Mucosa of descending colon (tissue), 3 donors: ENCODE measurements at regions not wholly inside any gene's neighbourhood (a gene's known extent, or its start where the extent isn't known, plus 50 kb on each side); places are given as distances from the start of the nearest gene placed in this dataset.
A peak's percentile ranks its signal among the peaks of the same experiment; 100 is the strongest.

Experiments used
- ATAC-seq: fragments of 200-7000 bp; cut with Tn5 transposase; one replicate; pipeline ENCODE4 v1.9.1; 2020; ENCODE audit warnings: mild to moderate bottlenecking, moderate library complexity
- DNase-seq, 3 donors: peaks; one replicate each; pipeline ENCODE4 v3.0.0-alpha.2; 2020
- H3K36me3 ChIP-seq: fragments of 200-600 bp; one replicate; pipeline ENCODE4 v1.8.0; 2021; ENCODE audit warnings: low read depth, mild to moderate bottlenecking
- H3K4me1 ChIP-seq: fragments of 200-600 bp; one replicate; pipeline ENCODE4 v1.8.0; 2021; ENCODE audit warnings: low read depth, mild to moderate bottlenecking
- H3K4me3 ChIP-seq: fragments of 200-600 bp; one replicate; pipeline ENCODE4 v1.8.0; 2021; ENCODE audit warnings: mild to moderate bottlenecking
- H3K9me3 ChIP-seq: fragments of 200-600 bp; one replicate; pipeline ENCODE4 v1.8.0; 2021; ENCODE audit warnings: mild to moderate bottlenecking
- intact Hi-C, 2 donors: fragments of 100-400 bp; cut with DNase I in 1 of 2; cut with micrococcal nuclease in 1 of 2; formaldehyde crosslinking; loops; one replicate each; pipeline versions ENCODE4 v1.11.0 to v1.11.1; 2022; cut with DNase I, micrococcal nuclease
- TF ChIP-seq, protein P1 (sequence below): fragments of 200-600 bp; IDR thresholded peaks from one replicate; pipeline ENCODE4 v1.8.0; 2022; ENCODE audit warnings: antibody characterized with exemption, mild to moderate bottlenecking
- donor health status: DM: no; HTN: no; CAD: no; lungs with moderate emphysema.
- donor health status: DM: no; HTN: no; CAD: no.
- donor health status: DM: no; HTN: yes; CAD: no.

GRCh38 chr5:168064933-168065622 is 226.4 kb upstream of the WWC1 start:
- ATAC-seq: peak; percentile 92
- intact Hi-C loops: no loop called here

DNA sequence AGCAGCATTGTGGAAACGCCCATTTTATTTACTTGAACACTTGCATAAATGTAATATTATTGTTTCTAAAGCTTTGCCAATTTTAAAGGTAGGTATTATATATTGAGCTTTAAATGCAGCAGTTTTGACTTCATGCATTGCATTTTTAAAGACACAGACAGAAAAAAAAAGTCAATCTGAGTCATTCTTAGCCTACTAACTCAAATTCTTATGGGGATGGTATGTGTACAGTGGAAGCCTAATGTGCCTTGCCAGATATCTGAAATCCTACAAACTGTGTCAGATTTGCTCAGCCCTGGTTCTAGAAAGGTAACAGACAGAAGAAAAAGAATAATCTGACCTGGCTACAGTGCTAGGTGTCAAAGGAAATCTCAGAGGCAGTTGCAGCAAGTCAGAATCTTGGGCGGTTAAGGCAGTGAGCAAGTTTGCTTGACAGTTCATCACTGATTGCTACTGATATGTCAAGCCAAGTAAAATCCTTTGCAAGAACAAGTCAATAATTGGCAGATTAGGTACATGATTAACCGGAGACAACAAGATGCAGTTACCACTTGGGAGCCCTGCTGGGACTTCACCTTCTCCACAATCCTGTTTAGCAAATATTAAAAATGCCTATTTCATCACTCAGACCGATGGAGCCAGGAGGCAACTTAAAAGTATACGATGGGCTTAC is 224.8 kb upstream of the WWC1 start:
- no peak for ATAC-seq
- Histone ChIP-seq H3K9me3 (no peaks in the 10 kb centered on the region), H3K4me1 (no peaks in the 10 kb centered on the region), H3K36me3 (no peaks in the 10 kb centered on the region), H3K4me3 (no peak overlapping the region)
- intact Hi-C loops: no loop called here
- no peak for DNase-seq
- TF ChIP-seq, protein P1, sequence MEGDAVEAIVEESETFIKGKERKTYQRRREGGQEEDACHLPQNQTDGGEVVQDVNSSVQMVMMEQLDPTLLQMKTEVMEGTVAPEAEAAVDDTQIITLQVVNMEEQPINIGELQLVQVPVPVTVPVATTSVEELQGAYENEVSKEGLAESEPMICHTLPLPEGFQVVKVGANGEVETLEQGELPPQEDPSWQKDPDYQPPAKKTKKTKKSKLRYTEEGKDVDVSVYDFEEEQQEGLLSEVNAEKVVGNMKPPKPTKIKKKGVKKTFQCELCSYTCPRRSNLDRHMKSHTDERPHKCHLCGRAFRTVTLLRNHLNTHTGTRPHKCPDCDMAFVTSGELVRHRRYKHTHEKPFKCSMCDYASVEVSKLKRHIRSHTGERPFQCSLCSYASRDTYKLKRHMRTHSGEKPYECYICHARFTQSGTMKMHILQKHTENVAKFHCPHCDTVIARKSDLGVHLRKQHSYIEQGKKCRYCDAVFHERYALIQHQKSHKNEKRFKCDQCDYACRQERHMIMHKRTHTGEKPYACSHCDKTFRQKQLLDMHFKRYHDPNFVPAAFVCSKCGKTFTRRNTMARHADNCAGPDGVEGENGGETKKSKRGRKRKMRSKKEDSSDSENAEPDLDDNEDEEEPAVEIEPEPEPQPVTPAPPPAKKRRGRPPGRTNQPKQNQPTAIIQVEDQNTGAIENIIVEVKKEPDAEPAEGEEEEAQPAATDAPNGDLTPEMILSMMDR: no peak

More at GRCh38 chr5:168064933-168065622, 226.4 kb upstream of the WWC1 start:
- H3K36me3 ChIP-seq: no peaks in the 10 kb centered on the region
- DNase-seq: no peak
- H3K4me3 ChIP-seq: no peak overlapping the region
- H3K4me1 ChIP-seq: no peaks in the 10 kb centered on the region
- TF ChIP-seq, protein P1: no peak
- H3K9me3 ChIP-seq: no peaks in the 10 kb centered on the region

DNA sequence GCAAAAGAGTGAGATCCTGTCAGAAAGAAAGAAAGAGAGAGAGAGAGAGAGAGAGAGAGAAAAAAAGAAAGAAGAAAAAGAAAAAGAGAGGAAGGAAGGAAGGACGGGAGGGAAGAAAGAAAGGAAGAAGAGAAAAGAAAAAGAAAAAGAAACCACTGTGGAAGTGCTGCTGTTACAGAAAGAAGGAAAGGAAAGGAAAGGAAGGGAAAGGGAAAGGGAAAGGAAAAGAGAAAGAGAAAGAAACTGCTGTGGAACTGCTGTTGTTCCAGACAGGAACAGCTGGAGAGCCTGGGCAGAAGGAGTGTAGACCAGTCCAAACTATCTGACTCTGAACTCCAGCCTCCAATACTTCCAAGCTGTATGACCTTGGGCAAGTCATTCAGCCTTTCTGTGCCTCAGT is 220.7 kb upstream of the WWC1 start:
- intact Hi-C loops: no loop called here
- Histone ChIP-seq H3K4me3 (no peak overlapping the region), H3K9me3 (no peaks in the 10 kb centered on the region), H3K4me1 (no peaks in the 10 kb centered on the region), H3K36me3 (no peaks in the 10 kb centered on the region)
- TF ChIP-seq, protein P1: no peak
- no peak for ATAC-seq
- no peak for DNase-seq

DNA sequence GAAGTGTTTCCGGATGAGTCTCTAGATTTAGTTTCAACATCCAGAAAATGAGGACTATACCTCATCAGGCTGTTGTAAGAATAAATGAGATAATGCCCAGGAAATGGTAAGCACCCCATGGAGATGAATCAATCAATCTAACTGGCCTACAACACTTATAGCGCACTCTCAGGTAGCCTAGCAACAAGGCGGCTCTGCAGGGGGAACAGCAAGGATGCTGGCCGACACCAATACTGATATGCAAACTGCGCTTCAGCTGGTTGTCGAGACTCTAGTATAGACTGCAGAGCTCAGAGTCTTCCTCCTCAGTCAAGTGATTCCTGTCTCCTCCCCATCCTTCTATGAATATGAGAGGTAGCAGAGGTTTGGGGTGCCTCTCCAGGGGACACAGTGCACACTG is 218.8 kb upstream of the WWC1 start:
- no peaks in the 10 kb centered on the region for H3K4me1 ChIP-seq
- intact Hi-C loops: no loop called here
- ATAC-seq (no peak), DNase-seq (no peak)
- H3K9me3 ChIP-seq: no peaks in the 10 kb centered on the region
- H3K4me3 ChIP-seq: no peak overlapping the region
- no peaks in the 10 kb centered on the region for H3K36me3 ChIP-seq
- TF ChIP-seq, protein P1: no peak

DNA sequence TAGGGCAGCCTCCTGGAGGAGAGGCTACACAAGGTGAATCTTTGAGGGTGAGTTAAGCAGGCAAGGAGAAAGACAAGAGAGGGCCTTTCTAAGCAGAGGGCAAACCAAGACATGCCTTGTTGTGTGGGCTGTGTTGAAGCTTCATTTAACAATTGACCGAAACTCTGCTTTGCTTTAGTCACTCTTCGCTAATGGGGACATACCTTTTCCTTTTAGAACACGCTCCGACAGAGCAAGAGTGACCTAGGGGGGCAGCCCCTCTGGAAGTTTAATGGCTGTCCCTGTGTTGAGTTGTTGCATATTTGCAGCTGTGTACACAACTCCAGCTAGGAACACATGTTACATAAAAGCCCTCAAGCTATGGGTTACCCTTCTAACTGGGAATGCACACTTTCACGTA is 218.1 kb upstream of the WWC1 start:
- TF ChIP-seq, protein P1: no peak
- no peaks in the 10 kb centered on the region for H3K4me1 ChIP-seq
- ATAC-seq (no peak), DNase-seq (no peak)
- no peaks in the 10 kb centered on the region for H3K9me3 ChIP-seq
- intact Hi-C loops: no loop called here
- H3K36me3 ChIP-seq: no peaks in the 10 kb centered on the region
- no peak overlapping the region for H3K4me3 ChIP-seq
